Prostate gland (tissue), 2 donors: ENCODE measurements at regions not wholly inside any gene's neighbourhood (a gene's known extent, or its start where the extent isn't known, plus 50 kb on each side); places are given as distances from the start of the nearest gene placed in this dataset.
"Not testable (repeated sequence)": the region's sequence is repeated elsewhere in the genome, so short reads cannot be mapped to it uniquely, and the experiment has no call there.

Experiments
- DNase-seq: peaks from one replicate; pipeline ENCODE4 v3.0.0-alpha.2; 2019; ENCODE audit warnings: low spot score
- H3K27ac ChIP-seq, 2 donors: fragments of 200-600 bp; sonication (generic); 2 replicates each; pipeline ENCODE4 v1.5.1; 2017 to 2019
- H3K27me3 ChIP-seq: fragments of 200-600 bp; sonication (generic); replicated peaks from 2 replicates; pipeline ENCODE4 v1.5.1; 2019; ENCODE audit not compliant: insufficient read depth
- H3K36me3 ChIP-seq, 2 donors: fragments of 200-600 bp; sonication (generic); 1 replicate in 1 of 2; 2 replicates in 1 of 2; pipeline versions ENCODE4 v1.5.1 to v1.8.1; 2017 to 2019
- H3K4me1 ChIP-seq: fragments of 200-600 bp; sonication (generic); replicated peaks from 2 replicates; pipeline ENCODE4 v1.5.1; 2019
- H3K4me3 ChIP-seq, 2 donors: fragments of 200-600 bp; sonication (generic); 2 replicates each; pipeline ENCODE4 v1.5.1; 2017 to 2019
- H3K9me3 ChIP-seq: fragments of 200-600 bp; sonication (generic); 2 replicates; pipeline ENCODE4 v1.5.1; 2017
- CTCF ChIP-seq, 4 experiments: fragments of 200-600 bp in 2 of 4; fragments of 450-650 bp in 2 of 4; sonication (generic) in 2 of 4; IDR thresholded peaks; 1 replicate in 3 of 4; 2 replicates in 1 of 4; pipeline ENCODE4 v1.5.1; 2016 to 2019; ENCODE audit warnings: antibody characterized with exemption in 4 of 4, mild to moderate bottlenecking in 2 of 4, moderate library complexity in 2 of 4
- POLR2A ChIP-seq: fragments of 450-650 bp; IDR thresholded peaks from one replicate; pipeline ENCODE4 v1.6.1; 2016; ENCODE audit warnings: antibody characterized with exemption, mild to moderate bottlenecking
- POLR2AphosphoS5 ChIP-seq: sonication (generic); formaldehyde crosslinking; IDR thresholded peaks from one replicate; pipeline ENCODE4 v1.6.1; 2017; ENCODE audit warnings: antibody characterized with exemption
- WGBS: methylation state at CpG from one replicate; pipeline ENCODE4 v1.1.5; 2018; 5-methylcytosine and 5-hydroxymethylcytosine counted together
- intact Hi-C: fragments of 100-400 bp; cut with DNase I; formaldehyde crosslinking; loops from one replicate; pipeline ENCODE4 v1.14.2; 2022

DNA sequence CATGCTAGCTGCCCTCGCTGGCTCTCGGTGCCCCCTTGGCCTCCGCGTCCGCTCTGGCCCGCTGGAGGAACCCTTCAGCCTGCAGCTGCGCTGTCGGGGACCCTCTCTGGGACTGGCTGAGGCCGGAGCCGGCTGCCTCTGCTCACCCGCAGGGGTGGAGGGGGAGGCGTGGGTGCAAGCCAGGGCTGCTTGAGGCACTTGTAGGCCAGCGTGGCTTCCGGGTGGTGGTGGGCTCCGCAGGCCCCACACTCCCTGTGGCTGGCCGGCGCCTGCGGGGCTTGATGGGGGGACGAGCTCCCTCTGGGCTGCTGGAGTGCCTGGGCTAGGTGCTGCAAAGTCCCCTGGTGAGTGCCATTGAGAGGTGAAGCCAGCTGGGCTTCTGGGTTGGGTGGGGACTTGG is 429.6 kb downstream of the LRRC70 start:
- H3K27ac ChIP-seq = no peak overlapping the region
- H3K4me3 ChIP-seq = no peak overlapping the region
- TF ChIP-seq POLR2A (no peak), POLR2AphosphoS5 (no peak), CTCF (IDR thresholded peaks at IDR 0.05) (no peak)
- 94% methylated on average over 16 of the region's 19 CpGs for whole genome bisulfite sequencing
- no peaks in the 10 kb centered on the region for H3K27me3 ChIP-seq
- no peak for DNase-seq
- no peaks in the 10 kb centered on the region for H3K4me1 ChIP-seq
- no peaks in the 10 kb centered on the region for H3K36me3 ChIP-seq
- H3K9me3 ChIP-seq = no peaks in the 10 kb centered on the region
- intact Hi-C loops = no loop called here

DNA sequence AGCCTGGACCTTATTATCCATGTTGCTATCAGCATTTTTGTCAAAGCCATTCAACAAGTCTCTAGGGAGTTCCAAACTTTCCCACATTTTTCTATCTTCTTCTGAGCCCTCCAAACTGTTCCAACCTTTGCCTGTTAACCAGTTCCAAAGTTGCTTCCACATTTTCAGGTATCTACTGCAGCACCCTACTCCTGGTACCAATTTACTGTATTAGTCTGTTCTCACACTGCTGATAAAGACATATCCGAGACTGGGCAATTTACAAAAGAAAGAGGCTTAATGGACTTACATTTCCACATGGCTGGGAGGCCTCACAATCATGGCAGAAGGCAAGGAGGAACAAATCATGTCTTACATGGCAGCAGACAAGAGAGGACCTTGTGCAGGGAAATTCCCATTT is 416.2 kb downstream of the LRRC70 start:
- intact Hi-C loops = not testable (repeated sequence)

GRCh38 chr5:62985749-62986148 is 407.1 kb downstream of the LRRC70 start:
- Histone ChIP-seq H3K36me3 (no peaks in the 10 kb centered on the region), H3K27me3 (no peaks in the 10 kb centered on the region), H3K27ac (no peak overlapping the region), H3K9me3 (no peaks in the 10 kb centered on the region), H3K4me1 (no peaks in the 10 kb centered on the region), H3K4me3 (no peak overlapping the region)
- 95% methylated on average over 1 of the region's 1 CpG for WGBS
- DNase-seq = no peak
- TF ChIP-seq CTCF (IDR thresholded peaks at IDR 0.05) = no peak
- TF ChIP-seq POLR2A = no peak
- no peak for TF ChIP-seq POLR2AphosphoS5
- intact Hi-C loops = no loop called here

More for the DNA sequence above, 416.2 kb downstream of the LRRC70 start:
- not testable (repeated sequence) for H3K36me3 ChIP-seq, H3K4me3 ChIP-seq, H3K27me3 ChIP-seq, H3K9me3 ChIP-seq, H3K4me1 ChIP-seq, DNase-seq, H3K27ac ChIP-seq
- 71% methylated on average over 1 of the region's 1 CpG for WGBS

GRCh38 chr5:62982348-62982747 is 403.7 kb downstream of the LRRC70 start:
- no peak for DNase-seq
- Histone ChIP-seq H3K27me3 (no peaks in the 10 kb centered on the region), H3K36me3 (no peaks in the 10 kb centered on the region), H3K4me1 (no peaks in the 10 kb centered on the region), H3K27ac (no peak overlapping the region), H3K9me3 (no peaks in the 10 kb centered on the region), H3K4me3 (no peak overlapping the region)
- TF ChIP-seq POLR2A (no peak), POLR2AphosphoS5 (no peak), CTCF (IDR thresholded peaks at IDR 0.05) (no peak)
- intact Hi-C loops = no loop called here
- 48% methylated on average over 3 of the region's 3 CpGs for WGBS

- intact Hi-C loops = no loop called here
- H3K4me1 ChIP-seq = no peaks in the 10 kb centered on the region
- no peaks in the 10 kb centered on the region for H3K9me3 ChIP-seq
- no peak for DNase-seq
- no peak overlapping the region for H3K4me3 ChIP-seq
- H3K27ac ChIP-seq = no peak overlapping the region
- 90% methylated on average over 1 of the region's 1 CpG for WGBS
- no peaks in the 10 kb centered on the region for H3K27me3 ChIP-seq
- TF ChIP-seq POLR2A = no peak
- no peak for TF ChIP-seq POLR2AphosphoS5
- TF ChIP-seq CTCF (IDR thresholded peaks at IDR 0.05) = no peak
- H3K36me3 ChIP-seq = no peaks in the 10 kb centered on the region
Measured at GRCh38 chr5:62980884-62981283, 402.3 kb downstream of the LRRC70 start.
